B cell (primary cell): ENCODE measurements at regions not wholly inside any gene's neighbourhood (a gene's known extent, or its start where the extent isn't known, plus 50 kb on each side); places are given as distances from the start of the nearest gene placed in this dataset. TPM values are rescaled to one million over a fixed set of nuclear protein-coding genes. Genes with fewer than 3 reads are reported as not detected.

Experiments used
- ATAC-seq: fragments of 200-7000 bp; cut with Tn5 transposase; one replicate; pipeline ENCODE4 v1.10.0; 2021; ENCODE audit warnings: low read depth, mild to moderate bottlenecking, moderate number of reproducible peaks, moderate library complexity
- CTCF ChIA-PET: fragments of 350-600 bp; sonication (Branson Sonifier 250); formaldehyde crosslinking; loops from one replicate; lab custom pipeline; 2021; ENCODE audit warnings: antibody characterized with exemption, inconsistent platforms; lab: Charles Lee
- POLR2A ChIA-PET: fragments of 350-600 bp; sonication (Branson Sonifier 250); formaldehyde crosslinking; loops from one replicate; lab custom pipeline; 2021; ENCODE audit warnings: antibody characterized with exemption; lab: Charles Lee
- DNase-seq: peaks from one replicate; pipeline ENCODE4 v3.0.0; 2013
- H2AFZ ChIP-seq: 2 replicates; pipeline ENCODE4 v1.6.1; 2012; ENCODE audit warnings: mild to moderate bottlenecking, low read depth, low read length; ENCODE audit not compliant: insufficient read depth, poor library complexity, severe bottlenecking
- H3K27ac ChIP-seq, 2 donors: 1 replicate in 1 of 2; 2 replicates in 1 of 2; pipeline ENCODE4 v1.5.1; 2012 to 2013; ENCODE audit warnings: low read length in 2 of 2, mild to moderate bottlenecking in 2 of 2, moderate library complexity in 1 of 2
- H3K27me3 ChIP-seq, 4 experiments: fragments of 200-600 bp in 1 of 4; sonication (generic) in 1 of 4; replicated peaks in 1 of 4; 1 replicate in 2 of 4; 2 replicates in 2 of 4; pipeline versions ENCODE4 v1.6.1 to v1.7.0; 2013 to 2016; ENCODE audit warnings: low read length in 3 of 4, mild to moderate bottlenecking in 2 of 4, mixed read lengths in 1 of 4, moderate library complexity in 1 of 4; ENCODE audit not compliant: insufficient read depth in 4 of 4, control insufficient read depth in 3 of 4; ENCODE audit errors: control extremely low read depth in 1 of 4
- H3K36me3 ChIP-seq, 2 experiments: replicated peaks in 1 of 2; 1 replicate in 1 of 2; 2 replicates in 1 of 2; pipeline versions ENCODE4 v1.6.1 to v1.7.1; 2013; ENCODE audit warnings: low read length in 1 of 2; ENCODE audit not compliant: insufficient read depth in 2 of 2, control insufficient read depth in 1 of 2; ENCODE audit errors: control extremely low read depth in 1 of 2, extremely low read depth in 1 of 2
- H3K4me1 ChIP-seq, 2 donors: fragments of 200-600 bp in 1 of 2; sonication (generic) in 1 of 2; 1 replicate in 1 of 2; 2 replicates in 1 of 2; pipeline versions ENCODE4 v1.5.1 to v1.6.1; 2013 to 2017; ENCODE audit warnings: low read length in 2 of 2; ENCODE audit not compliant: control insufficient read depth in 2 of 2, insufficient read depth in 2 of 2
- H3K4me2 ChIP-seq: replicated peaks from 2 replicates; pipeline ENCODE3; 2012; ENCODE audit warnings: mild to moderate bottlenecking, low read depth, low read length; ENCODE audit not compliant: poor library complexity, severe bottlenecking
- H3K4me3 ChIP-seq, 5 experiments: fragments of 200-600 bp in 1 of 5; sonication (generic) in 1 of 5; 1 replicate in 3 of 5; 2 replicates in 2 of 5; pipeline versions ENCODE4 v1.5.1 to v1.7.0; 2011 to 2016; ENCODE audit warnings: low read length in 4 of 5, mild to moderate bottlenecking in 4 of 5, low read depth in 2 of 5, control low read depth in 1 of 5, moderate library complexity in 1 of 5; ENCODE audit not compliant: insufficient read depth in 1 of 5; ENCODE audit errors: control extremely low read depth in 1 of 5, extremely low read depth in 1 of 5
- H3K79me2 ChIP-seq: fragments of 200-600 bp; sonication (generic); one replicate; pipeline ENCODE4 v1.6.0; 2016; ENCODE audit warnings: low read length; ENCODE audit not compliant: control insufficient read depth, insufficient read depth
- H3K9ac ChIP-seq: fragments of 200-600 bp; sonication (generic); 2 replicates; pipeline ENCODE4 v1.6.1; 2017; ENCODE audit warnings: mild to moderate bottlenecking, low read length, moderate library complexity
- H3K9me3 ChIP-seq, 3 donors: one replicate each; pipeline versions ENCODE4 v1.6.1 to v1.7.1; 2013; ENCODE audit warnings: low read length in 2 of 3; ENCODE audit not compliant: control insufficient read depth in 2 of 3, insufficient read depth in 1 of 3; ENCODE audit errors: control extremely low read depth in 1 of 3
- H4K20me1 ChIP-seq: 2 replicates; pipeline ENCODE4 v1.6.0; 2012; ENCODE audit warnings: mild to moderate bottlenecking, low read length; ENCODE audit not compliant: insufficient read depth, control insufficient read depth, poor library complexity, severe bottlenecking
- H3K27ac Mint-ChIP-seq: one replicate; pipeline ENCODE4 v1.8.0; 2021; ENCODE audit warnings: mixed read lengths
- H3K27me3 Mint-ChIP-seq: one replicate; pipeline ENCODE4 v1.8.0; 2021; ENCODE audit warnings: mixed read lengths
- H3K4me1 Mint-ChIP-seq: one replicate; pipeline ENCODE4 v1.8.0; 2021; ENCODE audit warnings: mixed read lengths
- H3K4me3 Mint-ChIP-seq: one replicate; pipeline ENCODE4 v1.8.0; 2021; ENCODE audit warnings: mixed read lengths
- H3K9me3 Mint-ChIP-seq: one replicate; pipeline ENCODE4 v1.8.0; 2022; ENCODE audit warnings: mixed read lengths; ENCODE audit not compliant: insufficient read depth
- CTCF ChIP-seq: fragments of 200-600 bp; IDR thresholded peaks from one replicate; pipeline ENCODE4 v1.8.0; 2022; ENCODE audit warnings: antibody characterized with exemption, mild to moderate bottlenecking
- EZH2 ChIP-seq: IDR thresholded peaks from 2 replicates; pipeline ENCODE4 v1.6.1; 2012; ENCODE audit warnings: borderline replicate concordance, low read depth, mild to moderate bottlenecking, moderate library complexity, low read length; ENCODE audit not compliant: insufficient read depth, poor library complexity, severe bottlenecking
- WGBS: methylation state at CpG from one replicate; pipeline ENCODE4 v1.1.5; 2013; ENCODE audit warnings: missing lambda C conversion rate; ENCODE audit not compliant: insufficient coverage; 5-methylcytosine and 5-hydroxymethylcytosine counted together
- intact Hi-C: fragments of 100-400 bp; cut with micrococcal nuclease; formaldehyde crosslinking; loops from one replicate; pipeline ENCODE4 v1.10.0; 2022
- small RNA-seq: library from RNA; depleted of rRNA; stranded (forward); fragments of <200 nt; gene quantifications from one replicate; pipeline ENCODE3, GENCODE V24; 2012; ENCODE audit warnings: low replicate concordance, low read depth; ENCODE audit not compliant: insufficient read length

GRCh38 chr15:75151214-75152128 lies 50.2 kb upstream of the C15orf39 start:
- Histone ChIP-seq H3K27me3 (peaks cover 0 to 7% (median 0%) of the 10 kb centered on the region in 4 experiments), H2AFZ (no peak overlapping the region), H3K9ac (no peak overlapping the region), H3K4me3 (no peak overlapping the region), H3K27ac (no peak overlapping the region), H3K36me3 (no peaks in the 10 kb centered on the region), H3K79me2 (no peaks in the 10 kb centered on the region), H3K4me2 (no peak overlapping the region), H4K20me1 (no peaks in the 10 kb centered on the region), H3K4me1 (peaks cover 9 to 11% of the 10 kb centered on the region in 2 donors), H3K9me3 (peaks cover 3 to 17% (median 9%) of the 10 kb centered on the region in 3 donors)
- ATAC-seq (no peak), DNase-seq (no peak)
- Mint-ChIP-seq H3K4me1 (peaks cover 9% of the 10 kb centered on the region), H3K27me3 (no peaks in the 10 kb centered on the region), H3K27ac (no peak overlapping the region), H3K4me3 (no peak overlapping the region), H3K9me3 (peaks cover 2% of the 10 kb centered on the region)
- intact Hi-C loops = no loop called here
- ChIA-PET POLR2A (no interaction called here), CTCF (interaction anchor here (2.5 kb wide), 1 partner anchor 108 kb away, joined by 8 read pairs; no protein-coding TSS in a partner anchor)
- TF ChIP-seq CTCF (no peak), EZH2 (no peak)
- WGBS = 58% methylated on average over 2 of the region's 5 CpGs

Small RNA genes in the stretch of these regions (small RNA-seq; reads per million reads assigned to genes)
- gene RF00017 (not detected), gene RF00601 (not detected)
